Pancreas (tissue), 10 donors: ENCODE measurements at regions not wholly inside any gene's neighbourhood (a gene's known extent, or its start where the extent isn't known, plus 50 kb on each side); places are given as distances from the start of the nearest gene placed in this dataset.

Experiments
- ATAC-seq, 4 donors: fragments of 200-7000 bp; cut with Tn5 transposase; one replicate each; pipeline versions ENCODE4 v1.8.0 to v1.9.1; 2020; ENCODE audit warnings: mild to moderate bottlenecking in 4 of 4, moderate library complexity in 4 of 4
- DNase-seq, 6 donors: peaks; one replicate each; pipeline ENCODE4 v3.0.0-alpha.2; 2020
- FAIRE-seq: peaks from 2 replicates; lab custom pipeline; 2012; peaks lifted over from hg19 to GRCh38; lab: Jason Lieb, UNC
- H3K27ac ChIP-seq, 4 donors: fragments of 200-600 bp; sonication (generic); 1 replicate in 3 of 4; 2 replicates in 1 of 4; pipeline versions ENCODE4 v1.5.0 to v1.8.0; 2020
- H3K27me3 ChIP-seq, 4 donors: fragments of 200-600 bp; one replicate each; pipeline ENCODE4 v1.8.0; 2021
- H3K36me3 ChIP-seq, 3 donors: fragments of 200-600 bp; sonication (generic) in 1 of 3; one replicate each; pipeline versions ENCODE4 v1.5.0 to v1.8.0; 2020 to 2021
- H3K4me1 ChIP-seq, 3 donors: fragments of 200-600 bp; one replicate each; pipeline ENCODE4 v1.8.0; 2021
- H3K4me3 ChIP-seq, 4 donors: fragments of 200-600 bp; sonication (generic) in 2 of 4; one replicate each; pipeline versions ENCODE4 v1.5.0 to v1.8.0; 2020 to 2021
- H3K9me3 ChIP-seq, 4 donors: fragments of 200-600 bp; one replicate each; pipeline ENCODE4 v1.8.0; 2021
- WGBS, 2 donors: extraction: QIAGEN DNeasy Blood & Tissue Kit; methylation state at CpG; one replicate each; pipeline ENCODE4 v1.1.7; 2013; 5-methylcytosine and 5-hydroxymethylcytosine counted together
- intact Hi-C, 3 donors: fragments of 100-400 bp; cut with DNase I; formaldehyde crosslinking; loops; one replicate each; pipeline versions ENCODE4 v1.11.1 to v1.14.2; 2022
- TF ChIP-seq, protein P1 (sequence below), 4 donors: fragments of 200-600 bp; sonication (generic) in 3 of 4; IDR thresholded peaks; one replicate each; pipeline versions ENCODE4 v1.5.0 to v1.8.0; 2021; ENCODE audit warnings: antibody characterized with exemption in 4 of 4
- donor health status: healthy with polysubstance abuse.
- donor health status: DM: no; HTN: no; CAD: no; lungs with moderate emphysema.
- donor health status: DM: no; HTN: no; CAD: no.
- donor health status: control.
- donor health status: control.
- donor health status: Bipolar disorder and iron deficiency.
- donor health status: DM: yes; HTN: yes; CAD: no.
- donor health status: DM: no; HTN: no; CAD: no.
- donor health status: DM: no; HTN: no; CAD: no.
- donor health status: DM: yes; HTN: yes; CAD: no.

DNA sequence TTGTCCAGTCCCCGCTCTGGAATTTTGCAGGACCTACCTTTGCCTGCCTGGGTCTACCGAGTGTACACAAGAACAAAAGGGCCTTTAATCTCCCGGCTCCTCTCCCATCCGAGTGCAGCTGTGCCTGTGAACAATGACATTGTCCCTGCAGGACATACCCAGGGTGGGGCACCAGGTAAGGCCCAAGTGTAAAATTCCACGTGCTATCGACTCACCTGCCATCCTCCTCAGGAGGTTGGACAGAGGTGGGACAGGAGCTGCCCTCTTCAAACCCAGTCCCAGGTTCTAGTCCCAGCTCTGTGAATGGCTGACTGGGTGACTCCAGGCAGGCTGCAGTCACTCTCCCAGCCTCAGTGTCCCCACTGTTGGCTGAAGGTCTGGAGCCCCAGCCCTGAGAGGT is 159.6 kb upstream of the ALDH1B1 start:
- no peak overlapping the region for H3K27ac ChIP-seq
- no peaks in the 10 kb centered on the region for H3K36me3 ChIP-seq
- no peaks in the 10 kb centered on the region for H3K27me3 ChIP-seq
- WGBS, 2 donors, result 78 to 84% methylated on average over 6 of the region's 6 CpGs
- DNase-seq, result no peak
- H3K4me3 ChIP-seq, result no peak overlapping the region
- FAIRE-seq, result no peak
- H3K4me1 ChIP-seq, result no peaks in the 10 kb centered on the region
- intact Hi-C loops, result no loop called here
- ATAC-seq, result no peak
- TF ChIP-seq, protein P1, sequence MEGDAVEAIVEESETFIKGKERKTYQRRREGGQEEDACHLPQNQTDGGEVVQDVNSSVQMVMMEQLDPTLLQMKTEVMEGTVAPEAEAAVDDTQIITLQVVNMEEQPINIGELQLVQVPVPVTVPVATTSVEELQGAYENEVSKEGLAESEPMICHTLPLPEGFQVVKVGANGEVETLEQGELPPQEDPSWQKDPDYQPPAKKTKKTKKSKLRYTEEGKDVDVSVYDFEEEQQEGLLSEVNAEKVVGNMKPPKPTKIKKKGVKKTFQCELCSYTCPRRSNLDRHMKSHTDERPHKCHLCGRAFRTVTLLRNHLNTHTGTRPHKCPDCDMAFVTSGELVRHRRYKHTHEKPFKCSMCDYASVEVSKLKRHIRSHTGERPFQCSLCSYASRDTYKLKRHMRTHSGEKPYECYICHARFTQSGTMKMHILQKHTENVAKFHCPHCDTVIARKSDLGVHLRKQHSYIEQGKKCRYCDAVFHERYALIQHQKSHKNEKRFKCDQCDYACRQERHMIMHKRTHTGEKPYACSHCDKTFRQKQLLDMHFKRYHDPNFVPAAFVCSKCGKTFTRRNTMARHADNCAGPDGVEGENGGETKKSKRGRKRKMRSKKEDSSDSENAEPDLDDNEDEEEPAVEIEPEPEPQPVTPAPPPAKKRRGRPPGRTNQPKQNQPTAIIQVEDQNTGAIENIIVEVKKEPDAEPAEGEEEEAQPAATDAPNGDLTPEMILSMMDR (IDR thresholded peaks at IDR 0.05), result no peak
- H3K9me3 ChIP-seq, result no peaks in the 10 kb centered on the region

DNA sequence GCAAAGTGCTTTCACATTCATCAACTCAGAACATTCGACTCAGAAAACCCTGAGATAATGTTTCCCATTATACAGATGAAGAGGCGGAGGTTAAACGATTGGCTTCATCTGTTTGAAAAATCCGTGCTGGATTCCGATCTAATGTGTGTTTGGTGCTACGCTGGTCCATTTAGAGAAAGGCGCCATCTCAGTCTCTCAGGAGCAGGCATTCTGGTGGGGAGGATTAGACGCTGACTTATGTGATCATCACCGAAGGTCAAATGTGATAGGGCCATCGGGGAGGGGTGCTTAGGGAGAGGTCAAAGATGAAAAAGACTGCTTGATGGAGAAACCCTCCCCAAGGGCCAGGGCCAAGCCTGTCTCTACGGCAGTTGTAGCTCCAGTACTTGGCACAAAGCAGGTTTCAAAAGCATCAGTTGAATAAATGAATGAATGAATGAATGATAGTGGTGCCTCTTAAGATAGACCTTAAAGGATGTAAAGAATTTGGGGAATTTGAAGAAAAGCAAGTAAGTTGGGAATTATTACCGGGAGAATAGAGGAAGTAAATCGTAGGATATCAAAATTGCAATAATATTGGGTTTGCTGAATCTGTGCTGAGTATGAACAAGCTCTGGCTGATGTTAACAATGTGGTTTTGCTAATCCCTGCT is 160.6 kb upstream of the SHB start:
- Histone ChIP-seq H3K36me3 (no peaks in the 10 kb centered on the region), H3K27ac (no peak overlapping the region), H3K27me3 (no peaks in the 10 kb centered on the region), H3K4me3 (no peak overlapping the region), H3K9me3 (no peaks in the 10 kb centered on the region), H3K4me1 (no peaks in the 10 kb centered on the region)
- 88 to 90% methylated on average over 13 of the region's 13 CpGs for WGBS, 2 donors
- ATAC-seq (no peak), FAIRE-seq (no peak), DNase-seq (no peak)
- TF ChIP-seq, protein P1 (IDR thresholded peaks at IDR 0.05), result no peak
- intact Hi-C loops, result no loop called here

DNA sequence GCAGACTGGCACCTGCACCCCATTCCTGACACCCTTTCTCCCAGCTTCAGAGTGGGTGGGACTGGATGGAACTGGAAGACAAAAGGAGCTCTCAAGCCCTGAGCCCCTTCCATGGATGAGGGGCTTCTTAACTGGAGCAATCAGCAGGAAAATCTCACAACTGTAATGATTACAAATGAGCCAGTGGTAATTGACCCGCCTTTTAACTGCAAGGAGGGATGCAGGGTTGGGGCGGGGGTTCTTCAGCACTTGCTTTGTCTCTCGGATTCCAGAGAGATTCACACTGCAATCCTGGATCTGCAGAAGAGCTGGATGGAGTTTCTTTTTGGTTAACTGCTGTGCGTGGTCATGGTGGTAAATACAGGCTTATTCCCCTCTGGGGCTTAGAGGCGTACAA is 160.1 kb upstream of the SHB start:
- Histone ChIP-seq H3K27ac (no peak overlapping the region), H3K9me3 (no peaks in the 10 kb centered on the region), H3K27me3 (no peaks in the 10 kb centered on the region), H3K36me3 (no peaks in the 10 kb centered on the region), H3K4me1 (no peaks in the 10 kb centered on the region), H3K4me3 (no peak overlapping the region)
- 95% methylated on average over 5 of the region's 5 CpGs for WGBS, 2 donors
- no peak for DNase-seq
- no peak for ATAC-seq
- no peak for FAIRE-seq
- intact Hi-C loops, result no loop called here
- TF ChIP-seq, protein P1 (IDR thresholded peaks at IDR 0.05), result no peak

DNA sequence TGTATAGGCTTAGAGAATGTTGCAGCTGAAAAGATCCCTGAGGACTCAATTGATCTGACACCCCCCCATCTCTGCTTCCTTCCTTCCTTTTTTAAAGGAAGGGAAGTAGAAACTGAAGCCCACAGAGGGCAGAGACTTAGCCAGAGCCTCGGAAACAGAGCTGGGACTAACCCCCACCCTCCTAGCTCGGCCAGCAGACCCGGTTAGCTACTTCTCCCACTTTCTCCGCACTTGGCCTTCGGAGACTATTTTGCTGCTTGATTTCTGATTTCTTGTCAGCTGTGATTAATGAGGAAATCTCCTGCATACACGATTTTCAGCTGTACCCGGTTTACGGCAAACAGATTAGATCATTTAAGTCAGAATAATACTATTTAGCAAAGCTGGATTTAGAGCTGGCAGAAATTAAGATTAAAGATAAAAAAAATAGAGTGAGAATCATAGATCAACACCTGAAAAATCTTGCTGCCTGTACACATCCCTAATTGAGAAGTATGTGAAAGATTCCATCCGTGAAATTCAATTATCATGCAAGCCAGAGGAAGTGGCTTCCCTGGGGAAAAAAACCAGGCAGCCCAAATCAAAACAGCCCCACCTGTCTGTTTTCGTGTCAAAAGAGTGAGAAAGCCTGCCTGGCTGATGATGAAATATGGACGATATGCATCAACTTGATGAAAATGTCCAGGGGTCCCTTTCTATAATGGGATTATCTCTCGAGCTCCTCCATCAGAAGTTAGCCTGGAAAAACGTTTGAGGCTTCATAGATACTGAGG is 159.5 kb upstream of the SHB start:
- H3K36me3 ChIP-seq, result no peaks in the 10 kb centered on the region
- TF ChIP-seq, protein P1 (IDR thresholded peaks at IDR 0.05), result no peak
- peak overlapping the region in 1 of 4 donors; percentile 61 for H3K27ac ChIP-seq
- no peaks in the 10 kb centered on the region for H3K9me3 ChIP-seq
- 48 to 53% methylated on average over 13 of the region's 13 CpGs for WGBS, 2 donors
- DNase-seq, result no peak
- H3K4me3 ChIP-seq, result no peak overlapping the region
- ATAC-seq, result no peak
- H3K27me3 ChIP-seq, result no peaks in the 10 kb centered on the region
- no peak for FAIRE-seq
- intact Hi-C loops, result no loop called here
- H3K4me1 ChIP-seq, result no peaks in the 10 kb centered on the region

DNA sequence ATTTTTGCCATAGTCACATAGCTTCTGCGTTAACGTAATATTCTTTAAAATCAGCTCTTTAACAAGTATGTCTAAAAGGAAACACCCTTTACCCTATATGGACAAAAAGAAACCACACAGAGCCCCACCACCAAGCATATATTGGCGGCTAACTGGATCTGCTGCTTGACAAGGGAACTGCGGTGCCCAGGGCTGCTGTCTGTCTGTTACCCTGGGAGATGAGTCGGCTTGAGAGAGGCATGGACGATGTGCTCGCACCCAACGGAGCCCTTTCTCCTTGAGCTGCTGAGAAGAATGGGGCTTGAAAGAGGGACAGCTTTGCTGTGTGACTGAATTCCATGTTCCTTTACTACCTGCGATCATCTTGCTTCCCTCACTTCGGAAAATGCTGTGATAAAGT is 158.6 kb upstream of the SHB start:
- DNase-seq, result no peak
- 75 to 77% methylated on average over 10 of the region's 10 CpGs for WGBS, 2 donors

More for the DNA sequence above, 158.6 kb upstream of the SHB start:
- Histone ChIP-seq H3K9me3 (no peaks in the 10 kb centered on the region), H3K36me3 (no peaks in the 10 kb centered on the region), H3K4me1 (no peaks in the 10 kb centered on the region), H3K27ac (peak overlapping the region in 2 of 4 donors; percentile 48 to 61), H3K27me3 (no peaks in the 10 kb centered on the region), H3K4me3 (no peak overlapping the region)
- ATAC-seq (peak in 2 of 4 donors; percentile 28 to 34), FAIRE-seq (no peak)
- intact Hi-C loops, result no loop called here
- TF ChIP-seq, protein P1 (IDR thresholded peaks at IDR 0.05), result no peak
